A549 (cell line): ENCODE measurements at regions not wholly inside any gene's neighbourhood (a gene's known extent, or its start where the extent isn't known, plus 50 kb on each side); places are given as distances from the start of the nearest gene placed in this dataset.

Source experiments
- ATAC-seq, 2 experiments: fragments of 200-7000 bp in 1 of 2; fragments of >200 bp in 1 of 2; cut with Nextera tagmentation in 1 of 2; cut with Tn5 transposase in 1 of 2; 3 replicates each; pipeline versions ENCODE4 v1.8.0 to v1.9.1; 2018 to 2020; ENCODE audit warnings: mild to moderate bottlenecking in 1 of 2, moderate library complexity in 1 of 2
- CTCF ChIA-PET: fragments of 300-600 bp; sonication (Branson Sonifier 250); formaldehyde crosslinking; extraction: SDS; loops from one replicate; lab custom pipeline; 2021; ENCODE audit warnings: antibody characterized with exemption, inconsistent platforms; lab: Yijun Ruan, JAX
- POLR2A ChIA-PET: fragments of 350-600 bp; formaldehyde crosslinking; extraction: SDS; loops from one replicate; lab custom pipeline; 2021; ENCODE audit warnings: antibody characterized with exemption, inconsistent platforms; lab: Yijun Ruan, JAX
- DNase-seq, 2 experiments: peaks; one replicate each; pipeline versions ENCODE4 v3.0.0 to v3.0.0-alpha.2; 2011 to 2016; ENCODE audit warnings: low read depth in 1 of 2, low spot score in 1 of 2
- FAIRE-seq: peaks from 2 replicates; lab custom pipeline; 2011; peaks lifted over from hg19 to GRCh38; lab: Jason Lieb, UNC
- H3K27ac ChIP-seq, 2 experiments: fragments of >200 bp; sonication (Bioruptor Twin); formaldehyde crosslinking; 3 replicates each; pipeline ENCODE4 v1.5.1; 2016 to 2017
- H3K4me1 ChIP-seq: fragments of >200 bp; sonication (Bioruptor Twin); formaldehyde crosslinking; 3 replicates; pipeline ENCODE4 v1.6.1; 2016
- H3K4me2 ChIP-seq: fragments of >200 bp; sonication (Bioruptor Twin); formaldehyde crosslinking; 3 replicates; pipeline ENCODE4 v1.6.1; 2016
- H3K4me3 ChIP-seq: fragments of >200 bp; sonication (Bioruptor Twin); formaldehyde crosslinking; 3 replicates; pipeline ENCODE4 v1.5.1; 2016
- H3K9me3 ChIP-seq: fragments of >200 bp; sonication (Bioruptor Twin); formaldehyde crosslinking; 3 replicates; pipeline ENCODE4 v1.6.1; 2016
- ATOH8 ChIP-seq: fragments of 250-450 bp; sonication (Bioruptor Pico); IDR thresholded peaks from 2 replicates; pipeline ENCODE4 v1.5.0; 2020; ENCODE audit warnings: low read depth, mild to moderate bottlenecking, moderate library complexity
- BHLHE40 ChIP-seq: IDR thresholded peaks from 2 replicates; pipeline ENCODE4 v1.6.1; 2012; ENCODE audit warnings: low read depth, low read length, inconsistent platforms
- CBX8 ChIP-seq: fragments of 200-600 bp; sonication (generic); IDR thresholded peaks from 2 replicates; pipeline ENCODE4 v1.6.1; 2016
- EHF ChIP-seq: fragments of 250-450 bp; sonication (Bioruptor Pico); IDR thresholded peaks from 2 replicates; pipeline ENCODE4 v1.5.0; 2020; ENCODE audit warnings: mild to moderate bottlenecking
- ELK1 ChIP-seq: fragments of 150-350 bp; IDR thresholded peaks from 2 replicates; pipeline ENCODE4 v1.6.1; 2014; ENCODE audit warnings: low read depth, mild to moderate bottlenecking, low read length
- FOXS1 ChIP-seq: fragments of 250-450 bp; sonication (Bioruptor Pico); IDR thresholded peaks from 2 replicates; pipeline ENCODE4 v1.5.0; 2020; ENCODE audit warnings: mild to moderate bottlenecking, moderate library complexity
- KDM5A ChIP-seq: fragments of 200-600 bp; sonication (generic); IDR thresholded peaks from 2 replicates; pipeline ENCODE4 v1.6.1; 2016; ENCODE audit warnings: antibody characterized with exemption, mild to moderate bottlenecking
- MAFK ChIP-seq: fragments of 450-650 bp; IDR thresholded peaks from 2 replicates; pipeline ENCODE4 v1.6.1; 2014; ENCODE audit not compliant: partially characterized antibody
- MAX ChIP-seq: IDR thresholded peaks from 2 replicates; pipeline ENCODE4 v1.6.1; 2012
- PHF8 ChIP-seq: fragments of 200-600 bp; sonication (generic); IDR thresholded peaks from 2 replicates; pipeline ENCODE4 v1.6.1; 2016; ENCODE audit warnings: low read depth, mild to moderate bottlenecking, antibody characterized with exemption, moderate library complexity, borderline replicate concordance
- POLR2AphosphoS2 ChIP-seq: conservative IDR thresholded peaks from 2 replicates; pipeline ENCODE4 v1.6.1; 2012; ENCODE audit warnings: low read length, improper control_type of control experiment, inconsistent platforms
- RAD21 ChIP-seq, 2 experiments: fragments of >200 bp in 1 of 2; sonication (Bioruptor Twin) in 1 of 2; formaldehyde crosslinking in 1 of 2; IDR thresholded peaks in 1 of 2; conservative IDR thresholded peaks in 1 of 2; 2 replicates in 1 of 2; 3 replicates in 1 of 2; pipeline ENCODE4 v1.6.1; 2012 to 2018; ENCODE audit warnings: inconsistent platforms in 1 of 2
- RARB ChIP-seq: fragments of 250-450 bp; sonication (Bioruptor Pico); IDR thresholded peaks from 2 replicates; pipeline ENCODE4 v1.8.0; 2021; ENCODE audit warnings: mild to moderate bottlenecking, moderate library complexity
- SREBF2 ChIP-seq: fragments of 450-650 bp; IDR thresholded peaks from 2 replicates; pipeline ENCODE4 v1.6.1; 2014; ENCODE audit warnings: mild to moderate bottlenecking, moderate library complexity
- TP53 ChIP-seq: fragments of 250-450 bp; sonication (Bioruptor Pico); IDR thresholded peaks from 2 replicates; pipeline ENCODE4 v1.5.0; 2021; ENCODE audit warnings: mild to moderate bottlenecking, moderate library complexity
- USF2 ChIP-seq: fragments of 450-650 bp; IDR thresholded peaks from 2 replicates; pipeline ENCODE4 v1.6.1; 2014; ENCODE audit warnings: antibody characterized with exemption
- WGBS: methylation state at CpG from one replicate; pipeline ENCODE4 v1.1.6; 2017; ENCODE audit errors: missing lambda C conversion rate; 5-methylcytosine and 5-hydroxymethylcytosine counted together
- TF ChIP-seq, protein P1 (sequence below): fragments of >200 bp; sonication (Bioruptor Twin); formaldehyde crosslinking; IDR thresholded peaks from 3 replicates; pipeline ENCODE4 v1.5.1; 2016
- TF ChIP-seq, protein P2 (sequence below): IDR thresholded peaks from 2 replicates; pipeline ENCODE4 v1.6.1; 2012

- H3K27ac ChIP-seq: no peak overlapping the region
- no peak for DNase-seq
- H3K4me1 ChIP-seq: no peaks in the 10 kb centered on the region
- no peak overlapping the region for H3K4me3 ChIP-seq
- TF ChIP-seq ATOH8 (CRISPR knock-in tag) (no peak), ELK1 (no peak), TP53 (no peak), PHF8 (no peak), KDM5A (no peak), USF2 (no peak), BHLHE40 (no peak), RARB (CRISPR knock-in tag) (no peak)
- TF ChIP-seq, protein P1, sequence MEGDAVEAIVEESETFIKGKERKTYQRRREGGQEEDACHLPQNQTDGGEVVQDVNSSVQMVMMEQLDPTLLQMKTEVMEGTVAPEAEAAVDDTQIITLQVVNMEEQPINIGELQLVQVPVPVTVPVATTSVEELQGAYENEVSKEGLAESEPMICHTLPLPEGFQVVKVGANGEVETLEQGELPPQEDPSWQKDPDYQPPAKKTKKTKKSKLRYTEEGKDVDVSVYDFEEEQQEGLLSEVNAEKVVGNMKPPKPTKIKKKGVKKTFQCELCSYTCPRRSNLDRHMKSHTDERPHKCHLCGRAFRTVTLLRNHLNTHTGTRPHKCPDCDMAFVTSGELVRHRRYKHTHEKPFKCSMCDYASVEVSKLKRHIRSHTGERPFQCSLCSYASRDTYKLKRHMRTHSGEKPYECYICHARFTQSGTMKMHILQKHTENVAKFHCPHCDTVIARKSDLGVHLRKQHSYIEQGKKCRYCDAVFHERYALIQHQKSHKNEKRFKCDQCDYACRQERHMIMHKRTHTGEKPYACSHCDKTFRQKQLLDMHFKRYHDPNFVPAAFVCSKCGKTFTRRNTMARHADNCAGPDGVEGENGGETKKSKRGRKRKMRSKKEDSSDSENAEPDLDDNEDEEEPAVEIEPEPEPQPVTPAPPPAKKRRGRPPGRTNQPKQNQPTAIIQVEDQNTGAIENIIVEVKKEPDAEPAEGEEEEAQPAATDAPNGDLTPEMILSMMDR: no peak
- CTCF ChIA-PET: no interaction called here
- H3K9me3 ChIP-seq: no peaks in the 10 kb centered on the region
- POLR2A ChIA-PET: no interaction called here
- FAIRE-seq: no peak
- WGBS: 82% methylated on average over 2 of the region's 2 CpGs
- ATAC-seq: no peak
- H3K4me2 ChIP-seq: no peak overlapping the region
Measured at GRCh38 chr3:177735431-177735830, 538.1 kb upstream of the TBL1XR1 start.

DNA sequence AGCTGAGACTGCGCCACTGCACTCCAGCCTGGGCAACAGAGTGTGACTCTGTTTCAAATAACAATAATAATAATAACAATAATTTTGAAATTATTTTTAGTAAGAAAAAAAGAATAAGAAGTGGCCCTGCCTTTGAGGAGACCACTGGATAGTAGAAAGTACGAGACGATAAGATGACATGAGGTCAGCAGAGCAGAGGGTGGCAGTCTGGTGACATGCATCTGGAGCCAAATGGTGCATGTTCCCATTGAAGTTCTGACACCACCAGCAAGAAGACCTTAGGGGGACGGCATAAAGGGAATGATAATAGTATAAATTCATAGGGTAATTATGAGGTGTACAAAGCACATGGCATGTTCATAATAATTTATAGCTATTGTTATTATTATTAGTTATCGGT is 542.2 kb upstream of the TBL1XR1 start:
- FAIRE-seq: no peak
- ChIA-PET POLR2A (no interaction called here), CTCF (no interaction called here)
- no peak overlapping the region for H3K27ac ChIP-seq
- WGBS: 93% methylated on average over 5 of the region's 5 CpGs
- H3K4me2 ChIP-seq: no peak overlapping the region
- H3K4me3 ChIP-seq: no peak overlapping the region
- DNase-seq: no peak
- no peak for ATAC-seq
- H3K9me3 ChIP-seq: no peaks in the 10 kb centered on the region
- H3K4me1 ChIP-seq: no peaks in the 10 kb centered on the region
- TF ChIP-seq SREBF2: no peak
- TF ChIP-seq, protein P2, sequence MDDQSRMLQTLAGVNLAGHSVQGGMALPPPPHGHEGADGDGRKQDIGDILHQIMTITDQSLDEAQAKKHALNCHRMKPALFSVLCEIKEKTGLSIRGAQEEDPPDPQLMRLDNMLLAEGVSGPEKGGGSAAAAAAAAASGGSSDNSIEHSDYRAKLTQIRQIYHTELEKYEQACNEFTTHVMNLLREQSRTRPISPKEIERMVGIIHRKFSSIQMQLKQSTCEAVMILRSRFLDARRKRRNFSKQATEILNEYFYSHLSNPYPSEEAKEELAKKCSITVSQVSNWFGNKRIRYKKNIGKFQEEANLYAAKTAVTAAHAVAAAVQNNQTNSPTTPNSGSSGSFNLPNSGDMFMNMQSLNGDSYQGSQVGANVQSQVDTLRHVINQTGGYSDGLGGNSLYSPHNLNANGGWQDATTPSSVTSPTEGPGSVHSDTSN: no peak
- TF ChIP-seq, all 56 proteins: peak for 0

GRCh38 chr3:177740254-177740653 is 543.0 kb upstream of the TBL1XR1 start:
- no peak for DNase-seq
- FAIRE-seq: no peak
- ATAC-seq: no peak
- TF ChIP-seq RAD21 (conservative IDR thresholded peaks at IDR 0.05 in 1 of 2, IDR thresholded peaks at IDR 0.05 in 1 of 2): no peak
- CTCF ChIA-PET: no interaction called here
- Histone ChIP-seq H3K4me1 (no peaks in the 10 kb centered on the region), H3K4me3 (no peak overlapping the region), H3K9me3 (no peaks in the 10 kb centered on the region), H3K27ac (no peak overlapping the region), H3K4me2 (no peak overlapping the region)
- POLR2A ChIA-PET: no interaction called here
- WGBS: 85% methylated on average over 3 of the region's 3 CpGs

DNA sequence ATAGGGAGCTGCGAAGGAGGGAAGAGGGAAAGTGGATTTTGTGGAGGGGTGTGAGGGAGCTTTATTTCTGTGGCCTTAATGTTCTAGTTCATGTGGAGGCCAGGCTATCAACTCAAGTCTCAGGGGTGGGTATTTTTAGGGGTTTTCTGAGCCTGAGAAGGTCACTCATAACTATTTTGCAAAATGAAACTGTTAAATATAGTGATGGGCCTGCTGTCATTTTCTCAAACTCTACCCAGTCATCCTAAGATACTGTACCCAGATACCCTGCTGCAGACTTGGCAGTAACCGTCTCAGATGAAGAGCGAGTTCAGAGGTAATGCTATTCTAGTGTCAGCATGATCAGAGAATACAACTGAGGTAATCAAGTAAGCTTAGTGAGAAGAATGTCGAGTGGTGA is 545.0 kb upstream of the TBL1XR1 start:
- WGBS: 69% methylated on average over 4 of the region's 4 CpGs
- DNase-seq (no peak), FAIRE-seq (no peak), ATAC-seq (no peak)
- ChIA-PET CTCF (interaction anchor here (0.6 kb wide), 1 partner anchor 603 kb away, joined by 5 read pairs; no protein-coding TSS in a partner anchor), POLR2A (no interaction called here)
- H3K4me1 ChIP-seq: no peaks in the 10 kb centered on the region
- H3K27ac ChIP-seq: no peak overlapping the region
- no peak for TF ChIP-seq MAFK
- TF ChIP-seq RAD21 (conservative IDR thresholded peaks at IDR 0.05 in 1 of 2, IDR thresholded peaks at IDR 0.05 in 1 of 2): no peak
- no peak for TF ChIP-seq MAX
- TF ChIP-seq USF2: no peak
- no peak for TF ChIP-seq FOXS1 (CRISPR knock-in tag)
- no peak for TF ChIP-seq POLR2AphosphoS2
- no peak for TF ChIP-seq CBX8
- TF ChIP-seq PHF8: no peak
- TF ChIP-seq EHF (CRISPR knock-in tag): no peak
- no peak overlapping the region for H3K4me3 ChIP-seq
- H3K9me3 ChIP-seq: no peaks in the 10 kb centered on the region
- no peak overlapping the region for H3K4me2 ChIP-seq
